ENCODE measurements at regions not wholly inside any gene's neighbourhood (a gene's known extent, or its start where the extent isn't known, plus 50 kb on each side); places are given as distances from the start of the nearest gene placed in this dataset.

DNA sequence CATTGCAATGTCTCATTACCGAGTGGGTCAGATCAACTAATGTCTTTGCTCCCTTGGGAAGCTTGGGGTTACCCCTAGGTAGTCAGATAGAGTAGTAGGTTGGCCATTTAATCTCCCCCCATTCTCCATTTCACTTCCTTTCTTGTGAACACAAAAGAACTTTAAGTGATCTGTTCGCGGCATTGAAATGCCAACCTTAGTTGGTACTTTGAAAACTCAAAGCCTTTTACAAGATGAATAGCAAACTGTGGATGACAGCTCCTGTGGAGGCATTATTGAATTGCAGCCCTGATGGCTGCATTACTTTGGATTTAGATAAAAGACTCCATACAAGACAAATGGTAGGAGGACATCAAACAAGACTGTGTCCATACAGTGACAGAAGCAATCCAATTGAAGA, 469.1 kb downstream of the GBA3 start:
- TF ChIP-seq, protein P1, sequence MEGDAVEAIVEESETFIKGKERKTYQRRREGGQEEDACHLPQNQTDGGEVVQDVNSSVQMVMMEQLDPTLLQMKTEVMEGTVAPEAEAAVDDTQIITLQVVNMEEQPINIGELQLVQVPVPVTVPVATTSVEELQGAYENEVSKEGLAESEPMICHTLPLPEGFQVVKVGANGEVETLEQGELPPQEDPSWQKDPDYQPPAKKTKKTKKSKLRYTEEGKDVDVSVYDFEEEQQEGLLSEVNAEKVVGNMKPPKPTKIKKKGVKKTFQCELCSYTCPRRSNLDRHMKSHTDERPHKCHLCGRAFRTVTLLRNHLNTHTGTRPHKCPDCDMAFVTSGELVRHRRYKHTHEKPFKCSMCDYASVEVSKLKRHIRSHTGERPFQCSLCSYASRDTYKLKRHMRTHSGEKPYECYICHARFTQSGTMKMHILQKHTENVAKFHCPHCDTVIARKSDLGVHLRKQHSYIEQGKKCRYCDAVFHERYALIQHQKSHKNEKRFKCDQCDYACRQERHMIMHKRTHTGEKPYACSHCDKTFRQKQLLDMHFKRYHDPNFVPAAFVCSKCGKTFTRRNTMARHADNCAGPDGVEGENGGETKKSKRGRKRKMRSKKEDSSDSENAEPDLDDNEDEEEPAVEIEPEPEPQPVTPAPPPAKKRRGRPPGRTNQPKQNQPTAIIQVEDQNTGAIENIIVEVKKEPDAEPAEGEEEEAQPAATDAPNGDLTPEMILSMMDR (IDR thresholded peaks at IDR 0.05), result no peak
- no peak for TF ChIP-seq EZH2 (IDR thresholded peaks at IDR 0.05; ENCODE audit: borderline replicate concordance, insufficient read depth, low read depth, low read length, poor library complexity, severe bottlenecking)
